ENCODE measurements at regions not wholly inside any gene's neighbourhood (a gene's known extent, or its start where the extent isn't known, plus 50 kb on each side); places are given as distances from the start of the nearest gene placed in this dataset.

DNA sequence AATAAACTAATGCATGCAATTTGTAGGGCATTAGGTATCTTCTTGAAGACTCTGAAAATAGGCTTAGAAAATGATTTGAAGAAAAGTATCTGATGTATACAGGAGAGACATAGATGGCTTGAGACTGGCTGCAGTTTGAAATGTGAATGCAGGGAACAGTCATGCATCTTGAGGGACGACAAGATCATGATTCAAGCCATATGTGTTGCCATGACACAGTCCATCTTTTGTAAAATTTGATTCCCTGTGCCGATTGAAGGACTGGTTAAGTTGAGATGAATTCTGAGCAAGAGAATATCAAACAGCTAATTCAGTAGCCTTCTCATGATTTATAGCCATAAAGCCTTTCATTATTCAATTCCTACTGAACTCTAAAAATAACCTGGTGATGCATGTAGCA, 231.6 kb downstream of the CASP12 start:
- no peak for FAIRE-seq
- Histone ChIP-seq H2BK120ac (replicated peaks; ENCODE audit: low read depth, low read length) (no peak overlapping the region), H3K79me1 (ENCODE audit: low read depth, low read length) (no peaks in the 10 kb centered on the region), H4K8ac (ENCODE audit: extremely low read depth, insufficient read depth, low read length) (no peak overlapping the region), H3K9ac (replicated peaks in 1 of 4; ENCODE audit: extremely low read depth in 1 of 4, low read depth in 3 of 4, low read length in 3 of 4) (no peak overlapping the region), H3K27me3 (replicated peaks in 1 of 4; ENCODE audit: control insufficient read depth in 3 of 4, extremely low read depth in 1 of 4, insufficient read depth in 3 of 4, low read length in 3 of 4) (no peaks in the 10 kb centered on the region), H2BK20ac (ENCODE audit: low read length) (no peak overlapping the region), H3K23ac (ENCODE audit: insufficient read length) (no peak overlapping the region), H3K4me3 (ENCODE audit: extremely low read depth in 1 of 4, insufficient read depth in 2 of 4, low read depth in 3 of 4, low read length in 4 of 4) (no peak overlapping the region), H4K20me1 (replicated peaks in 1 of 2; ENCODE audit: control insufficient read depth in 1 of 2, insufficient read depth in 2 of 2, low read length in 2 of 2) (no peaks in the 10 kb centered on the region), H3K9me3 (ENCODE audit: insufficient read depth in 2 of 2, low read depth in 1 of 2, low read length in 1 of 2) (no peaks in the 10 kb centered on the region), H2AFZ (ENCODE audit: low read length) (no peak overlapping the region), H3K18ac (ENCODE audit: extremely low read depth, low read length) (no peak overlapping the region), H4K91ac (replicated peaks; ENCODE audit: insufficient read length, low read length) (no peak overlapping the region), H3K4ac (replicated peaks; ENCODE audit: insufficient read length, low read depth, low read length) (no peak overlapping the region), H3K4me1 (replicated peaks in 1 of 4; ENCODE audit: control insufficient read depth in 3 of 4, insufficient read depth in 4 of 4, low read length in 3 of 4) (no peaks in the 10 kb centered on the region), H3K27ac (ENCODE audit: low read depth, low read length) (no peak overlapping the region), H3K79me2 (ENCODE audit: control insufficient read depth in 1 of 2, insufficient read depth in 2 of 2, low read length in 2 of 2) (no peaks in the 10 kb centered on the region), H2BK5ac (ENCODE audit: low read depth, low read length) (no peak overlapping the region), H3K56ac (replicated peaks; ENCODE audit: insufficient read length, low read depth, low read length) (no peak overlapping the region), H3K23me2 (ENCODE audit: low read depth, low read length) (no peaks in the 10 kb centered on the region), H3K14ac (ENCODE audit: insufficient read length) (no peak overlapping the region), H2BK15ac (ENCODE audit: low read length) (no peak overlapping the region), H3K36me3 (ENCODE audit: control insufficient read depth in 2 of 4, insufficient read depth in 4 of 4, low read length in 3 of 4) (no peaks in the 10 kb centered on the region), H2AK5ac (ENCODE audit: low read depth, low read length) (no peak overlapping the region), H3K4me2 (ENCODE audit: insufficient read depth in 1 of 2, low read depth in 2 of 2, low read length in 2 of 2) (no peak overlapping the region), H4K5ac (ENCODE audit: insufficient read length, low read depth, low read length) (no peak overlapping the region), H2BK12ac (ENCODE audit: low read depth, low read length) (no peak overlapping the region)
- POLR2A ChIA-PET (ENCODE audit: partially characterized antibody): no interaction called here
- TF ChIP-seq BRCA1 (IDR thresholded peaks at IDR 0.05; ENCODE audit: low read depth, low read length) (no peak), NRF1 (IDR thresholded peaks at IDR 0.05; ENCODE audit: low read depth, low read length) (no peak), POU5F1 (IDR thresholded peaks at IDR 0.05; ENCODE audit: low read depth, low read length) (no peak), TAF7 (optimal IDR thresholded peaks at IDR 0.05; ENCODE audit: borderline replicate concordance, low read depth, low read length) (no peak), BCL11A (IDR thresholded peaks at IDR 0.05; ENCODE audit: low read depth in 2 of 2, low read length in 2 of 2) (no peak), SP2 (IDR thresholded peaks at IDR 0.05; ENCODE audit: low read length) (no peak)
- no peak for DNase-seq (ENCODE audit: low read depth in 1 of 2, low spot score in 2 of 2)
- WGBS, 2 experiments (ENCODE audit: extremely low coverage in 1 of 2, insufficient coverage in 1 of 2, insufficient read length in 1 of 2, insufficient replicate concordance in 2 of 2, low coverage in 1 of 2, low lambda C conversion rate in 2 of 2, missing lambda C conversion rate in 1 of 2): 89% methylated on average over 2 of the region's 2 CpGs; no CpG with 5 or more reads in 1 of the 2 experiments
- CTCF ChIA-PET (ENCODE audit: partially characterized antibody): no interaction called here

All from H1 (cell line).